K562 (cell line): ENCODE measurements at regions not wholly inside any gene's neighbourhood (a gene's known extent, or its start where the extent isn't known, plus 50 kb on each side); places are given as distances from the start of the nearest gene placed in this dataset.

Experiments
- ATAC-seq: fragments of 200-7000 bp; cut with Tn5 transposase; 3 replicates; pipeline ENCODE4 v1.9.1; 2020; ENCODE audit warnings: moderate library complexity
- BruUV-seq: library from RNA; stranded (reverse); fragments of 400-500 nt; replicated peaks from 2 replicates; lab custom pipeline; 2021; lab: Mats Ljungman, UMichigan
- CTCF ChIA-PET: fragments of 300-600 bp; formaldehyde crosslinking; extraction: SDS; loops from one replicate; lab custom pipeline; 2021; ENCODE audit warnings: low intra/inter-chr PET ratio; lab: Yijun Ruan, JAX
- POLR2A ChIA-PET: fragments of 300-600, 350-650 bp; sonication (Branson Sonifier 250); formaldehyde crosslinking; extraction: SDS; loops from one replicate; lab custom pipeline; 2021; ENCODE audit warnings: antibody characterized with exemption, inconsistent platforms; lab: Yijun Ruan, JAX
- DNase-seq, 4 experiments: peaks; one replicate each; pipeline versions ENCODE4 v3.0.0 to v3.0.0-alpha.2; 2011 to 2018; ENCODE audit warnings: low spot score in 3 of 4, mixed read lengths in 3 of 4; ENCODE audit errors: extremely low read depth in 1 of 4
- FAIRE-seq: peaks from 2 replicates; lab custom pipeline; 2011; peaks lifted over from hg19 to GRCh38; lab: Jason Lieb, UNC
- H2AFZ ChIP-seq: 2 replicates; pipeline ENCODE4 v1.6.0; 2011; ENCODE audit warnings: low read depth, low read length, control low read depth, inconsistent platforms
- H3K27ac ChIP-seq: fragments of 200-600 bp; 3 replicates; pipeline ENCODE4 v1.8.0; 2011; ENCODE audit warnings: low read depth, mild to moderate bottlenecking, control low read depth, inconsistent platforms, low read length, moderate library complexity, mixed read lengths; ENCODE audit errors: extremely low read depth
- H3K27me3 ChIP-seq, 2 experiments: fragments of 300-600 bp in 1 of 2; 2 replicates in 1 of 2; 3 replicates in 1 of 2; pipeline versions ENCODE4 v1.6.0 to v1.8.0; 2011; ENCODE audit warnings: inconsistent platforms in 2 of 2, low read length in 2 of 2, mild to moderate bottlenecking in 1 of 2, mixed read lengths in 1 of 2, moderate library complexity in 1 of 2; ENCODE audit not compliant: control insufficient read depth in 2 of 2, insufficient read depth in 2 of 2
- H3K36me3 ChIP-seq: fragments of 300-600 bp; 3 replicates; pipeline ENCODE4 v1.8.0; 2011; ENCODE audit warnings: mild to moderate bottlenecking, low read length, inconsistent platforms; ENCODE audit not compliant: control insufficient read depth, insufficient read depth
- H3K4me1 ChIP-seq, 2 experiments: fragments of 200-600 bp in 1 of 2; replicated peaks in 1 of 2; 2 replicates in 1 of 2; 3 replicates in 1 of 2; pipeline versions ENCODE4 v1.5.1 to v1.8.0; 2011; ENCODE audit warnings: inconsistent platforms in 2 of 2, low read length in 2 of 2, mild to moderate bottlenecking in 1 of 2, mixed read lengths in 1 of 2, moderate library complexity in 1 of 2; ENCODE audit not compliant: control insufficient read depth in 2 of 2, insufficient read depth in 2 of 2
- H3K4me2 ChIP-seq: 2 replicates; pipeline ENCODE4 v1.6.1; 2011; ENCODE audit warnings: low read length, control low read depth, inconsistent platforms, mixed read lengths; ENCODE audit not compliant: insufficient read depth
- H3K4me3 ChIP-seq: fragments of 200-600 bp; sonication (generic), shearing (Covaris generic); 2 replicates; pipeline ENCODE4 v1.5.1; 2016; ENCODE audit warnings: control low read depth, inconsistent platforms
- H3K79me2 ChIP-seq: fragments of 200-600 bp; 3 replicates; pipeline ENCODE4 v1.8.0; 2011; ENCODE audit warnings: low read length, inconsistent platforms; ENCODE audit not compliant: control insufficient read depth, insufficient read depth
- H3K9ac ChIP-seq, 2 experiments: 2 replicates each; pipeline versions ENCODE4 v1.6.0 to v1.6.1; 2011; ENCODE audit warnings: low read depth in 2 of 2, low read length in 2 of 2, control low read depth in 1 of 2, inconsistent platforms in 1 of 2, mild to moderate bottlenecking in 1 of 2, mixed read lengths in 1 of 2; ENCODE audit not compliant: insufficient read depth in 1 of 2
- H3K9me1 ChIP-seq: one replicate; pipeline ENCODE4 v1.6.0; 2011; ENCODE audit warnings: inconsistent platforms, mild to moderate bottlenecking, low read length, moderate library complexity; ENCODE audit not compliant: control insufficient read depth, insufficient read depth
- H3K9me3 ChIP-seq: replicated peaks from 2 replicates; pipeline ENCODE4 v1.5.1; 2011; ENCODE audit warnings: low read depth, low read length, inconsistent platforms; ENCODE audit not compliant: control insufficient read depth, insufficient read depth
- H4K20me1 ChIP-seq: replicated peaks from 2 replicates; pipeline ENCODE4 v1.6.1; 2011; ENCODE audit warnings: low read length, inconsistent platforms, mixed read lengths; ENCODE audit not compliant: control insufficient read depth, insufficient read depth
- CAMTA2 ChIP-seq: fragments of 250-450 bp; sonication (Bioruptor Pico); conservative IDR thresholded peaks from 2 replicates; pipeline ENCODE4 v1.5.1; 2022
- ZNF324 ChIP-seq: fragments of 250-450 bp; sonication (Bioruptor Pico); IDR thresholded peaks from 2 replicates; pipeline ENCODE4 v1.4.0; 2020; ENCODE audit warnings: mild to moderate bottlenecking
- ZNF431 ChIP-seq: sonication (generic); formaldehyde crosslinking; IDR thresholded peaks from 2 replicates; pipeline ENCODE4 v1.8.0; 2022; ENCODE audit warnings: mild to moderate bottlenecking, missing genetic modification reagents
- WGBS: fragments of 100-300 bp; shearing (Covaris generic); methylation state at CpG from one replicate; pipeline ENCODE4 v1.1.6; 2016; ENCODE audit warnings: low coverage, mixed read lengths; ENCODE audit not compliant: insufficient coverage; ENCODE audit errors: missing lambda C conversion rate; 5-methylcytosine and 5-hydroxymethylcytosine counted together
- in situ Hi-C: fragments of 300-500 bp; cut with MboI; formaldehyde crosslinking; loops from 4 replicates; pipeline ENCODE4 v1.15.0; 2018; ENCODE audit warnings: inconsistent platforms, mixed read lengths
- intact Hi-C: fragments of 100-400 bp; cut with micrococcal nuclease; formaldehyde crosslinking; loops from 2 replicates; pipeline ENCODE4 v1.14.2; 2022
- TF ChIP-seq, protein P1 (sequence below): fragments of 250-450 bp; sonication (Bioruptor Pico); IDR thresholded peaks from 2 replicates; pipeline ENCODE4 v1.4.0; 2020; ENCODE audit warnings: borderline replicate concordance
- TF ChIP-seq, protein P2 (sequence below): fragments of 250-450 bp; sonication (Bioruptor Pico); IDR thresholded peaks from 2 replicates; pipeline ENCODE4 v1.5.0; 2020; ENCODE audit warnings: mild to moderate bottlenecking, borderline replicate concordance
- TF ChIP-seq, protein P3 (sequence below), 2 experiments: IDR thresholded peaks; 2 replicates each; pipeline ENCODE4 v1.6.1; 2011; ENCODE audit warnings: borderline replicate concordance in 1 of 2, control low read depth in 1 of 2, low read depth in 1 of 2, low read length in 1 of 2, mild to moderate bottlenecking in 1 of 2, mixed read lengths in 1 of 2, moderate library complexity in 1 of 2; ENCODE audit not compliant: insufficient read depth in 1 of 2, insufficient read length in 1 of 2, poor library complexity in 1 of 2, severe bottlenecking in 1 of 2; ENCODE audit errors: extremely low read depth in 1 of 2
- TF ChIP-seq, protein P4 (sequence below): fragments of 450-650 bp; IDR thresholded peaks from 2 replicates; pipeline ENCODE4 v1.6.1; 2018; ENCODE audit not compliant: partially characterized antibody
- TF ChIP-seq, protein P5 (sequence below): IDR thresholded peaks from 2 replicates; pipeline ENCODE4 v1.6.1; 2012; ENCODE audit warnings: low read depth, low read length, improper control_type of control experiment, borderline replicate concordance

DNA sequence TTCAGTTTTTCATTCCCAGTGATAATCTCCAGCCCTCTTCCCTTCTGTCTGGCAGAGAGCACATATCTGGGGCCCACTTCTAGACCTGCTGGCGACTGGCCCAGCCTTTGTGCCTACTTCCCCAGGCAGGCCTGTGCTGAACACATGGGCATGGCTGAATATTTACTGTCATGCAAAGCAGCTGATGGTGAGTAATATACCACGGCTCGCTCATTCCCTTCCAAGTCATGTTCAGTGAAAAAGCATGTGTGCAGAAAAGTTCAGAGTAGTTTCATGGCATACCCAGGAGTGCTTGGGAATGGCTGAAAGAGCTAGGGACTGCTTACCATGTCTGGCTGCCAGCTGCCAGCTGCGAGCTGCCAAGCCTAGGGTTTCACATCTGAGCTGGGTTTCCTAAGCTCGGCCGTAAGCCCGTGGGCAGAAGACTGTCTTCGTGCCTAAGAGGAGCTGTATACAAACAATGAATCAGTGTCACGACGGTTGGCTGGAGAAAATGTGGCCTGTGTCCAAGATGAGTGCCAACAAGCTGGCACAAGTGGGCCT is 179.9 kb upstream of the PELI2 start:
- H3K27me3 ChIP-seq, result peaks cover 0 to 8% of the 10 kb centered on the region in 2 experiments; a peak in 2 of 5 replicates
- CTCF ChIA-PET, result no interaction called here
- no TSS peak for BruUV-seq
- H3K4me3 ChIP-seq, result no peak overlapping the region
- H4K20me1 ChIP-seq, result no peaks in the 10 kb centered on the region
- ATAC-seq (no peak), DNase-seq (no peak), FAIRE-seq (no peak)
- POLR2A ChIA-PET, result interaction anchor here (1.1 kb wide), 1 partner anchor 43 kb away, joined by 3 read pairs; no protein-coding TSS in a partner anchor
- H3K4me2 ChIP-seq, result no peak overlapping the region
- no peak overlapping the region for H2AFZ ChIP-seq
- H3K4me1 ChIP-seq, result no peaks in the 10 kb centered on the region
- intact Hi-C loops (no loop called here), in situ Hi-C loops (no loop called here)
- no peaks in the 10 kb centered on the region for H3K79me2 ChIP-seq
- WGBS, result 2% methylated on average over 10 of the region's 10 CpGs
- H3K9me3 ChIP-seq, result no peaks in the 10 kb centered on the region
- no peak overlapping the region for H3K27ac ChIP-seq
- H3K9me1 ChIP-seq, result no peaks in the 10 kb centered on the region
- no peak overlapping the region for H3K9ac ChIP-seq
- no peaks in the 10 kb centered on the region for H3K36me3 ChIP-seq
- TF ChIP-seq, protein P1, sequence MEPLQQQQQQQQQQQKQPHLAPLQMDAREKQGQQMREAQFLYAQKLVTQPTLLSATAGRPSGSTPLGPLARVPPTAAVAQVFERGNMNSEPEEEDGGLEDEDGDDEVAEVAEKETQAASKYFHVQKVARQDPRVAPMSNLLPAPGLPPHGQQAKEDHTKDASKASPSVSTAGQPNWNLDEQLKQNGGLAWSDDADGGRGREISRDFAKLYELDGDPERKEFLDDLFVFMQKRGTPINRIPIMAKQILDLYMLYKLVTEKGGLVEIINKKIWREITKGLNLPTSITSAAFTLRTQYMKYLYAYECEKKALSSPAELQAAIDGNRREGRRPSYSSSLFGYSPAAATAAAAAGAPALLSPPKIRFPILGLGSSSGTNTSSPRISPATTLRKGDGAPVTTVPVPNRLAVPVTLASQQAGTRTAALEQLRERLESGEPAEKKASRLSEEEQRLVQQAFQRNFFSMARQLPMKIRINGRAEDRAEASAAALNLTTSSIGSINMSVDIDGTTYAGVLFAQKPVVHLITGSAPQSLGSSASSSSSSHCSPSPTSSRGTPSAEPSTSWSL (CRISPR knock-in tag), result no peak
- TF ChIP-seq ZNF431 (CRISPR knock-in tag) (no peak), CAMTA2 (no peak), ZNF324 (no peak)
- TF ChIP-seq, protein P2, sequence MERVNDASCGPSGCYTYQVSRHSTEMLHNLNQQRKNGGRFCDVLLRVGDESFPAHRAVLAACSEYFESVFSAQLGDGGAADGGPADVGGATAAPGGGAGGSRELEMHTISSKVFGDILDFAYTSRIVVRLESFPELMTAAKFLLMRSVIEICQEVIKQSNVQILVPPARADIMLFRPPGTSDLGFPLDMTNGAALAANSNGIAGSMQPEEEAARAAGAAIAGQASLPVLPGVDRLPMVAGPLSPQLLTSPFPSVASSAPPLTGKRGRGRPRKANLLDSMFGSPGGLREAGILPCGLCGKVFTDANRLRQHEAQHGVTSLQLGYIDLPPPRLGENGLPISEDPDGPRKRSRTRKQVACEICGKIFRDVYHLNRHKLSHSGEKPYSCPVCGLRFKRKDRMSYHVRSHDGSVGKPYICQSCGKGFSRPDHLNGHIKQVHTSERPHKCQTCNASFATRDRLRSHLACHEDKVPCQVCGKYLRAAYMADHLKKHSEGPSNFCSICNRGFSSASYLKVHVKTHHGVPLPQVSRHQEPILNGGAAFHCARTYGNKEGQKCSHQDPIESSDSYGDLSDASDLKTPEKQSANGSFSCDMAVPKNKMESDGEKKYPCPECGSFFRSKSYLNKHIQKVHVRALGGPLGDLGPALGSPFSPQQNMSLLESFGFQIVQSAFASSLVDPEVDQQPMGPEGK (CRISPR knock-in tag), result no peak
- TF ChIP-seq, protein P3, sequence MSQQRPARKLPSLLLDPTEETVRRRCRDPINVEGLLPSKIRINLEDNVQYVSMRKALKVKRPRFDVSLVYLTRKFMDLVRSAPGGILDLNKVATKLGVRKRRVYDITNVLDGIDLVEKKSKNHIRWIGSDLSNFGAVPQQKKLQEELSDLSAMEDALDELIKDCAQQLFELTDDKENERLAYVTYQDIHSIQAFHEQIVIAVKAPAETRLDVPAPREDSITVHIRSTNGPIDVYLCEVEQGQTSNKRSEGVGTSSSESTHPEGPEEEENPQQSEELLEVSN (IDR thresholded peaks at IDR 0.05; ENCODE audit: borderline replicate concordance in 1 of 2, extremely low read depth in 1 of 2, insufficient read depth in 1 of 2, insufficient read length in 1 of 2, low read depth in 1 of 2, low read length in 1 of 2, poor library complexity in 1 of 2, severe bottlenecking in 1 of 2), result no peak
- TF ChIP-seq, protein P4, sequence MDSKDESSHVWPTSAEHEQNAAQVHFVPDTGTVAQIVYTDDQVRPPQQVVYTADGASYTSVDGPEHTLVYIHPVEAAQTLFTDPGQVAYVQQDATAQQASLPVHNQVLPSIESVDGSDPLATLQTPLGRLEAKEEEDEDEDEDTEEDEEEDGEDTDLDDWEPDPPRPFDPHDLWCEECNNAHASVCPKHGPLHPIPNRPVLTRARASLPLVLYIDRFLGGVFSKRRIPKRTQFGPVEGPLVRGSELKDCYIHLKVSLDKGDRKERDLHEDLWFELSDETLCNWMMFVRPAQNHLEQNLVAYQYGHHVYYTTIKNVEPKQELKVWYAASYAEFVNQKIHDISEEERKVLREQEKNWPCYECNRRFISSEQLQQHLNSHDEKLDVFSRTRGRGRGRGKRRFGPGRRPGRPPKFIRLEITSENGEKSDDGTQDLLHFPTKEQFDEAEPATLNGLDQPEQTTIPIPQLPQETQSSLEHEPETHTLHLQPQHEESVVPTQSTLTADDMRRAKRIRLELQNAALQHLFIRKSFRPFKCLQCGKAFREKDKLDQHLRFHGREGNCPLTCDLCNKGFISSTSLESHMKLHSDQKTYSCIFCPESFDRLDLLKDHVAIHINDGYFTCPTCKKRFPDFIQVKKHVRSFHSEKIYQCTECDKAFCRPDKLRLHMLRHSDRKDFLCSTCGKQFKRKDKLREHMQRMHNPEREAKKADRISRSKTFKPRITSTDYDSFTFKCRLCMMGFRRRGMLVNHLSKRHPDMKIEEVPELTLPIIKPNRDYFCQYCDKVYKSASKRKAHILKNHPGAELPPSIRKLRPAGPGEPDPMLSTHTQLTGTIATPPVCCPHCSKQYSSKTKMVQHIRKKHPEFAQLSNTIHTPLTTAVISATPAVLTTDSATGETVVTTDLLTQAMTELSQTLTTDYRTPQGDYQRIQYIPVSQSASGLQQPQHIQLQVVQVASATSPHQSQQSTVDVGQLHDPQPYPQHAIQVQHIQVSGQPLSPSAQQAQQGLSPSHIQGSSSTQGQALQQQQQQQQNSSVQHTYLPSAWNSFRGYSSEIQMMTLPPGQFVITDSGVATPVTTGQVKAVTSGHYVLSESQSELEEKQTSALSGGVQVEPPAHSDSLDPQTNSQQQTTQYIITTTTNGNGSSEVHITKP, result no peak
- TF ChIP-seq, protein P5, sequence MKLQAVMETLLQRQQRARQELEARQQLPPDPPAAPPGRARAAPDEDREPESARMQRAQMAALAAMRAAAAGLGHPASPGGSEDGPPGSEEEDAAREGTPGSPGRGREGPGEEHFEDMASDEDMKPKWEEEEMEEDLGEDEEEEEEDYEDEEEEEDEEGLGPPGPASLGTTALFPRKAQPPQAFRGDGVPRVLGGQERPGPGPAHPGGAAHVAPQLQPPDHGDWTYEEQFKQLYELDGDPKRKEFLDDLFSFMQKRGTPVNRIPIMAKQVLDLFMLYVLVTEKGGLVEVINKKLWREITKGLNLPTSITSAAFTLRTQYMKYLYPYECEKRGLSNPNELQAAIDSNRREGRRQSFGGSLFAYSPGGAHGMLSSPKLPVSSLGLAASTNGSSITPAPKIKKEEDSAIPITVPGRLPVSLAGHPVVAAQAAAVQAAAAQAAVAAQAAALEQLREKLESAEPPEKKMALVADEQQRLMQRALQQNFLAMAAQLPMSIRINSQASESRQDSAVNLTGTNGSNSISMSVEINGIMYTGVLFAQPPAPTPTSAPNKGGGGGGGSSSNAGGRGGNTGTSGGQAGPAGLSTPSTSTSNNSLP, result no peak
